HG02588 (cell line): ENCODE measurements at regions not wholly inside any gene's neighbourhood (a gene's known extent, or its start where the extent isn't known, plus 50 kb on each side); places are given as distances from the start of the nearest gene placed in this dataset.

ENCODE experiments used
- ATAC-seq: cut with Tn5 transposase; IDR thresholded peaks from one replicate; pipeline ENCODE4 v1.9.1; 2021; ENCODE audit warnings: mild to moderate bottlenecking, moderate library complexity; ENCODE audit not compliant: unreplicated experiment

DNA sequence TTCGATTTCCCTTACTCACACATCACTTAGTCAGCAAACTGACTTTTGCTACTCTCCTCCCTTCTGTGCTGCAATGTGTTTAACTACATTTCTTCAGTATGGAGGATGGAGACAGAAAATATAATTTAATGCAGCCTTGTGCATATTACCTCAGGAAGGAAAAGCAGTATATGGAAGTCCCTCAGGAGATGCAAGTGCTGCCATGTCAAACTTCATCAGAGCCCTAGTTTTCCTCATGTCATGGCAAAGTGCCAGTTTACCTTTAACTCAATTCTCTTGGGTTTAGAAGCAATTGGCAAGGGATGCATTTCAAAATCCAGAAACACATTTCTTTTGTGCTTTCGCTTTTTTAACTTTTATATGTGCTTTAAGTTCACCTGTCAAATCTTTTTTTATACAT is 365.4 kb downstream of the ISL1 start:
- ATAC-seq: no peak
